Fibroblast of lung (primary cell): ENCODE measurements at regions not wholly inside any gene's neighbourhood (a gene's known extent, or its start where the extent isn't known, plus 50 kb on each side); places are given as distances from the start of the nearest gene placed in this dataset.

Source experiments
- DNase-seq, 2 donors: peaks; one replicate each; pipeline versions ENCODE4 v3.0.0 to v3.0.0-alpha.2; 2010; ENCODE audit warnings: low read depth in 2 of 2
- H2AFZ ChIP-seq: 2 replicates; pipeline ENCODE4 v1.5.1; 2012; ENCODE audit warnings: low read length, control low read depth, inconsistent platforms
- H3K27ac ChIP-seq: 2 replicates; pipeline ENCODE4 v1.5.1; 2011; ENCODE audit warnings: low read length, control low read depth; ENCODE audit not compliant: insufficient read depth
- H3K27me3 ChIP-seq: 2 replicates; pipeline ENCODE4 v1.5.1; 2011; ENCODE audit warnings: mild to moderate bottlenecking, low read length; ENCODE audit not compliant: control insufficient read depth, insufficient read depth
- H3K36me3 ChIP-seq: 2 replicates; pipeline ENCODE4 v1.5.1; 2011; ENCODE audit warnings: low read length; ENCODE audit not compliant: control insufficient read depth, insufficient read depth
- H3K4me1 ChIP-seq: 2 replicates; pipeline ENCODE4 v1.5.1; 2011; ENCODE audit warnings: low read length; ENCODE audit not compliant: control insufficient read depth, insufficient read depth; ENCODE audit errors: extremely low read depth
- H3K4me2 ChIP-seq: 2 replicates; pipeline ENCODE4 v1.5.1; 2011; ENCODE audit warnings: low read length, control low read depth; ENCODE audit not compliant: insufficient read depth; ENCODE audit errors: extremely low read depth
- H3K4me3 ChIP-seq, 4 experiments: fragments of 200-600 bp in 1 of 4; sonication (generic) in 1 of 4; replicated peaks in 1 of 4; 2 replicates each; pipeline ENCODE4 v1.5.1; 2011 to 2016; ENCODE audit warnings: low read length in 4 of 4, low read depth in 3 of 4, mild to moderate bottlenecking in 3 of 4, control low read depth in 2 of 4, inconsistent platforms in 1 of 4, mixed read lengths in 1 of 4; ENCODE audit not compliant: insufficient read depth in 1 of 4; ENCODE audit errors: control extremely low read depth in 1 of 4
- H3K79me2 ChIP-seq: 2 replicates; pipeline ENCODE4 v1.5.1; 2012; ENCODE audit warnings: mild to moderate bottlenecking, low read length, inconsistent platforms; ENCODE audit not compliant: control insufficient read depth, insufficient read depth
- H3K9ac ChIP-seq: 2 replicates; pipeline ENCODE4 v1.5.1; 2011; ENCODE audit warnings: mild to moderate bottlenecking, low read length, control low read depth; ENCODE audit not compliant: insufficient read depth
- H3K9me3 ChIP-seq: 2 replicates; pipeline ENCODE4 v1.5.1; 2012; ENCODE audit warnings: low read depth, low read length; ENCODE audit not compliant: control insufficient read depth, insufficient read depth
- H4K20me1 ChIP-seq: 2 replicates; pipeline ENCODE4 v1.5.1; 2011; ENCODE audit warnings: low read length; ENCODE audit not compliant: control insufficient read depth, insufficient read depth; ENCODE audit errors: extremely low read depth
- EZH2 ChIP-seq: IDR thresholded peaks from 2 replicates; pipeline ENCODE4 v1.5.1; 2012; ENCODE audit warnings: low read length, control low read depth, mild to moderate bottlenecking; ENCODE audit errors: missing control alignments
- TF ChIP-seq, protein P1 (sequence below), 2 donors: IDR thresholded peaks in 1 of 2; conservative IDR thresholded peaks in 1 of 2; 1 replicate in 1 of 2; 2 replicates in 1 of 2; pipeline ENCODE4 v1.5.1; 2011 to 2012; ENCODE audit warnings: low read length in 2 of 2, control low read depth in 1 of 2, inconsistent platforms in 1 of 2, low read depth in 1 of 2, mild to moderate bottlenecking in 1 of 2

DNA sequence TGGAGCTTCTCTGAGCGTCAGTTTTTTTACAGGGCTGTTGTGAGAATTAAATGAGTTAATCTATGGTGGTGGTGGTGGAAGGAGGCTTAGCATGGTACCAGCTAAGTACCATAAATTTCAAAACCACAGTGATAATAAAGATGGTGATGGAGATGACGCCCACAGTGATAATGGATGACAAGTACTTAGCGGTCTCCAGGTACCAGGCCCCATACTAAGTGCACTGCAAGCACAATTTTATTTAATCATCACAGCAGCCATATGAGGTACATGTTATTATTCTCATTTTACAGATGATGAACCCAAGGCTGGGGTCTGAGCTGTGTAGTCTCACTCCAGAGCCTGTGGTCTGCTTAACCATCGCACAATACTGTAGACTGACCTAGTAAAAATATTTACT lies 75.1 kb downstream of the PAX1 start:
- H3K36me3 ChIP-seq: no peaks in the 10 kb centered on the region
- H3K9ac ChIP-seq: no peak overlapping the region
- H3K9me3 ChIP-seq: no peaks in the 10 kb centered on the region
- H4K20me1 ChIP-seq: no peaks in the 10 kb centered on the region
- no peak overlapping the region for H2AFZ ChIP-seq
- no peak overlapping the region for H3K27ac ChIP-seq
- no peak for DNase-seq
- no peak overlapping the region for H3K4me2 ChIP-seq
- H3K4me3 ChIP-seq: no peak overlapping the region
- TF ChIP-seq EZH2: no peak
- TF ChIP-seq, protein P1, sequence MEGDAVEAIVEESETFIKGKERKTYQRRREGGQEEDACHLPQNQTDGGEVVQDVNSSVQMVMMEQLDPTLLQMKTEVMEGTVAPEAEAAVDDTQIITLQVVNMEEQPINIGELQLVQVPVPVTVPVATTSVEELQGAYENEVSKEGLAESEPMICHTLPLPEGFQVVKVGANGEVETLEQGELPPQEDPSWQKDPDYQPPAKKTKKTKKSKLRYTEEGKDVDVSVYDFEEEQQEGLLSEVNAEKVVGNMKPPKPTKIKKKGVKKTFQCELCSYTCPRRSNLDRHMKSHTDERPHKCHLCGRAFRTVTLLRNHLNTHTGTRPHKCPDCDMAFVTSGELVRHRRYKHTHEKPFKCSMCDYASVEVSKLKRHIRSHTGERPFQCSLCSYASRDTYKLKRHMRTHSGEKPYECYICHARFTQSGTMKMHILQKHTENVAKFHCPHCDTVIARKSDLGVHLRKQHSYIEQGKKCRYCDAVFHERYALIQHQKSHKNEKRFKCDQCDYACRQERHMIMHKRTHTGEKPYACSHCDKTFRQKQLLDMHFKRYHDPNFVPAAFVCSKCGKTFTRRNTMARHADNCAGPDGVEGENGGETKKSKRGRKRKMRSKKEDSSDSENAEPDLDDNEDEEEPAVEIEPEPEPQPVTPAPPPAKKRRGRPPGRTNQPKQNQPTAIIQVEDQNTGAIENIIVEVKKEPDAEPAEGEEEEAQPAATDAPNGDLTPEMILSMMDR (conservative IDR thresholded peaks at IDR 0.05 in 1 of 2, IDR thresholded peaks at IDR 0.05 in 1 of 2; ENCODE audit: low read depth in 1 of 2, low read length in 2 of 2): no peak
- H3K27me3 ChIP-seq: no peaks in the 10 kb centered on the region
- H3K79me2 ChIP-seq: no peaks in the 10 kb centered on the region
- H3K4me1 ChIP-seq: no peaks in the 10 kb centered on the region
